HepG2 (cell line): ENCODE measurements at regions not wholly inside any gene's neighbourhood (a gene's known extent, or its start where the extent isn't known, plus 50 kb on each side); places are given as distances from the start of the nearest gene placed in this dataset.

Experiments
- FLYWCH1 ChIP-seq: sonication (generic); formaldehyde crosslinking; IDR thresholded peaks from 2 replicates; pipeline ENCODE4 v1.8.1; 2023; ENCODE audit warnings: mild to moderate bottlenecking, missing genetic modification reagents
- HNRNPL ChIP-seq: fragments of 200-400 bp; formaldehyde crosslinking; IDR thresholded peaks from 2 replicates; pipeline ENCODE4 v1.6.1; 2017; ENCODE audit warnings: mild to moderate bottlenecking, low read depth, low read length
- KAT7 ChIP-seq: IDR thresholded peaks from 2 replicates; pipeline ENCODE4 v1.6.1; 2018; ENCODE audit warnings: borderline replicate concordance, missing compliant biosample characterization
- PHF5A ChIP-seq: IDR thresholded peaks from one replicate; pipeline ENCODE4 v1.6.1; 2018; ENCODE audit warnings: low read depth, missing genetic modification reagents; ENCODE audit not compliant: unreplicated experiment
- REL ChIP-seq: sonication (generic); formaldehyde crosslinking; conservative IDR thresholded peaks from 2 replicates; pipeline ENCODE4 v1.8.0; 2022; ENCODE audit warnings: mild to moderate bottlenecking, missing genetic modification reagents, moderate library complexity
- RFX3 ChIP-seq: IDR thresholded peaks from 2 replicates; pipeline ENCODE4 v1.6.1; 2016; ENCODE audit warnings: missing biosample characterization, missing genetic modification reagents
- SIN3B ChIP-seq: fragments of 150-350 bp; IDR thresholded peaks from 2 replicates; pipeline ENCODE4 v1.6.1; 2014; ENCODE audit warnings: low read length
- SMYD3 ChIP-seq: sonication (generic); formaldehyde crosslinking; IDR thresholded peaks from 2 replicates; pipeline ENCODE4 v1.8.1; 2023; ENCODE audit warnings: mild to moderate bottlenecking, missing genetic modification reagents
- STAG1 ChIP-seq: sonication (generic); formaldehyde crosslinking; IDR thresholded peaks from 2 replicates; pipeline ENCODE4 v1.4.0; 2020; ENCODE audit warnings: missing genetic modification reagents
- TBX3 ChIP-seq: fragments of 450-650 bp; IDR thresholded peaks from 2 replicates; pipeline ENCODE4 v1.6.1; 2017; ENCODE audit warnings: antibody characterized with exemption, mild to moderate bottlenecking, inconsistent platforms, borderline replicate concordance
- TFDP1 ChIP-seq: IDR thresholded peaks from 2 replicates; pipeline ENCODE4 v1.6.1; 2016; ENCODE audit warnings: missing compliant biosample characterization, missing genetic modification reagents, borderline replicate concordance
- TSC22D2 ChIP-seq: sonication (generic); formaldehyde crosslinking; IDR thresholded peaks from 2 replicates; pipeline ENCODE4 v1.5.1; 2020; ENCODE audit warnings: missing genetic modification reagents, mild to moderate bottlenecking, borderline replicate concordance
- ZNF24 ChIP-seq: fragments of 450-650 bp; IDR thresholded peaks from 2 replicates; pipeline ENCODE4 v1.6.1; 2017; ENCODE audit warnings: antibody characterized with exemption, mild to moderate bottlenecking
- ZNF333 ChIP-seq: sonication (generic); formaldehyde crosslinking; IDR thresholded peaks from 2 replicates; pipeline ENCODE4 v1.4.0; 2020; ENCODE audit warnings: mild to moderate bottlenecking, missing genetic modification reagents, borderline replicate concordance
- ZNF512B ChIP-seq: sonication (generic); formaldehyde crosslinking; IDR thresholded peaks from 2 replicates; pipeline ENCODE4 v1.5.1; 2020; ENCODE audit warnings: missing genetic modification reagents, mild to moderate bottlenecking, borderline replicate concordance
- ZZZ3 ChIP-seq: sonication (generic); formaldehyde crosslinking; IDR thresholded peaks from 2 replicates; pipeline ENCODE4 v1.4.0; 2020; ENCODE audit warnings: missing genetic modification reagents, mild to moderate bottlenecking, borderline replicate concordance
- TF ChIP-seq, protein P1 (sequence below): conservative IDR thresholded peaks from 2 replicates; pipeline ENCODE4 v1.6.1; 2018; ENCODE audit warnings: missing genetic modification reagents
- TF ChIP-seq, protein P2 (sequence below): sonication (generic); formaldehyde crosslinking; IDR thresholded peaks from 2 replicates; pipeline ENCODE4 v1.9.0; 2021; ENCODE audit warnings: missing genetic modification reagents, borderline replicate concordance
- TF ChIP-seq, protein P3 (sequence below): sonication (generic); formaldehyde crosslinking; IDR thresholded peaks from 2 replicates; pipeline ENCODE4 v1.8.0; 2022; ENCODE audit warnings: missing genetic modification reagents, mild to moderate bottlenecking, moderate library complexity, borderline replicate concordance

- TF ChIP-seq, protein P1, sequence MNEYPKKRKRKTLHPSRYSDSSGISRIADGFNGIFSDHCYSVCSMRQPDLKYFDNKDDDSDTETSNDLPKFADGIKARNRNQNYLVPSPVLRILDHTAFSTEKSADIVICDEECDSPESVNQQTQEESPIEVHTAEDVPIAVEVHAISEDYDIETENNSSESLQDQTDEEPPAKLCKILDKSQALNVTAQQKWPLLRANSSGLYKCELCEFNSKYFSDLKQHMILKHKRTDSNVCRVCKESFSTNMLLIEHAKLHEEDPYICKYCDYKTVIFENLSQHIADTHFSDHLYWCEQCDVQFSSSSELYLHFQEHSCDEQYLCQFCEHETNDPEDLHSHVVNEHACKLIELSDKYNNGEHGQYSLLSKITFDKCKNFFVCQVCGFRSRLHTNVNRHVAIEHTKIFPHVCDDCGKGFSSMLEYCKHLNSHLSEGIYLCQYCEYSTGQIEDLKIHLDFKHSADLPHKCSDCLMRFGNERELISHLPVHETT = peak; percentile 83
- TF ChIP-seq KAT7 (CRISPR knock-in tag) = peak; percentile 59; the same call in 1 of the 2 replicates
- TF ChIP-seq ZNF333 = peak; percentile 95; the same call in 1 of the 2 replicates
- TF ChIP-seq ZNF512B = no peak
- peak; percentile 80; the same call in 1 of the 2 replicates for TF ChIP-seq TBX3
- no peak for TF ChIP-seq FLYWCH1 (CRISPR knock-in tag)
- TF ChIP-seq PHF5A (CRISPR knock-in tag) = peak; percentile 98
- peak; percentile 82; the same call in 1 of the 2 replicates for TF ChIP-seq SMYD3 (CRISPR knock-in tag)
- TF ChIP-seq, protein P2, sequence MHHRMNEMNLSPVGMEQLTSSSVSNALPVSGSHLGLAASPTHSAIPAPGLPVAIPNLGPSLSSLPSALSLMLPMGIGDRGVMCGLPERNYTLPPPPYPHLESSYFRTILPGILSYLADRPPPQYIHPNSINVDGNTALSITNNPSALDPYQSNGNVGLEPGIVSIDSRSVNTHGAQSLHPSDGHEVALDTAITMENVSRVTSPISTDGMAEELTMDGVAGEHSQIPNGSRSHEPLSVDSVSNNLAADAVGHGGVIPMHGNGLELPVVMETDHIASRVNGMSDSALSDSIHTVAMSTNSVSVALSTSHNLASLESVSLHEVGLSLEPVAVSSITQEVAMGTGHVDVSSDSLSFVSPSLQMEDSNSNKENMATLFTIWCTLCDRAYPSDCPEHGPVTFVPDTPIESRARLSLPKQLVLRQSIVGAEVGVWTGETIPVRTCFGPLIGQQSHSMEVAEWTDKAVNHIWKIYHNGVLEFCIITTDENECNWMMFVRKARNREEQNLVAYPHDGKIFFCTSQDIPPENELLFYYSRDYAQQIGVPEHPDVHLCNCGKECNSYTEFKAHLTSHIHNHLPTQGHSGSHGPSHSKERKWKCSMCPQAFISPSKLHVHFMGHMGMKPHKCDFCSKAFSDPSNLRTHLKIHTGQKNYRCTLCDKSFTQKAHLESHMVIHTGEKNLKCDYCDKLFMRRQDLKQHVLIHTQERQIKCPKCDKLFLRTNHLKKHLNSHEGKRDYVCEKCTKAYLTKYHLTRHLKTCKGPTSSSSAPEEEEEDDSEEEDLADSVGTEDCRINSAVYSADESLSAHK (CRISPR knock-in tag) = no peak
- no peak; the same call in 1 of the 2 replicates for TF ChIP-seq REL (CRISPR knock-in tag)
- TF ChIP-seq HNRNPL = peak; percentile 100
- TF ChIP-seq STAG1 = peak; percentile 41
- no peak; the same call in 1 of the 2 replicates for TF ChIP-seq RFX3 (CRISPR knock-in tag)
- TF ChIP-seq ZNF24 = no peak
- TF ChIP-seq TFDP1 (CRISPR knock-in tag) = peak; percentile 83
- TF ChIP-seq, protein P3, sequence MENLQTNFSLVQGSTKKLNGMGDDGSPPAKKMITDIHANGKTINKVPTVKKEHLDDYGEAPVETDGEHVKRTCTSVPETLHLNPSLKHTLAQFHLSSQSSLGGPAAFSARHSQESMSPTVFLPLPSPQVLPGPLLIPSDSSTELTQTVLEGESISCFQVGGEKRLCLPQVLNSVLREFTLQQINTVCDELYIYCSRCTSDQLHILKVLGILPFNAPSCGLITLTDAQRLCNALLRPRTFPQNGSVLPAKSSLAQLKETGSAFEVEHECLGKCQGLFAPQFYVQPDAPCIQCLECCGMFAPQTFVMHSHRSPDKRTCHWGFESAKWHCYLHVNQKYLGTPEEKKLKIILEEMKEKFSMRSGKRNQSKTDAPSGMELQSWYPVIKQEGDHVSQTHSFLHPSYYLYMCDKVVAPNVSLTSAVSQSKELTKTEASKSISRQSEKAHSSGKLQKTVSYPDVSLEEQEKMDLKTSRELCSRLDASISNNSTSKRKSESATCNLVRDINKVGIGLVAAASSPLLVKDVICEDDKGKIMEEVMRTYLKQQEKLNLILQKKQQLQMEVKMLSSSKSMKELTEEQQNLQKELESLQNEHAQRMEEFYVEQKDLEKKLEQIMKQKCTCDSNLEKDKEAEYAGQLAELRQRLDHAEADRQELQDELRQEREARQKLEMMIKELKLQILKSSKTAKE = peak; percentile 99
- TF ChIP-seq ZZZ3 (CRISPR knock-in tag) = no peak
- peak; percentile 73 for TF ChIP-seq TSC22D2
- no peak for TF ChIP-seq SIN3B
Measured at GRCh38 chr9:129557192-129558036, 63.5 kb downstream of the C9orf50 start (continued).
